Left lung (tissue), 4 donors: ENCODE measurements at regions not wholly inside any gene's neighbourhood (a gene's known extent, or its start where the extent isn't known, plus 50 kb on each side); places are given as distances from the start of the nearest gene placed in this dataset.

Experiments
- ATAC-seq: fragments of 200-7000 bp; cut with Tn5 transposase; one replicate; pipeline ENCODE4 v1.9.1; 2020; ENCODE audit warnings: moderate library complexity
- DNase-seq, 4 donors: peaks; one replicate each; pipeline ENCODE4 v3.0.0-alpha.2; 2013 to 2020
- H3K27ac ChIP-seq, 2 donors: fragments of 200-600 bp; sonication (generic) in 1 of 2; one replicate each; pipeline versions ENCODE4 v1.5.0 to v1.8.0; 2020 to 2021
- H3K27me3 ChIP-seq, 2 donors: fragments of 200-600 bp; sonication (generic) in 1 of 2; one replicate each; pipeline versions ENCODE4 v1.5.0 to v1.8.0; 2020 to 2021
- H3K36me3 ChIP-seq, 2 donors: fragments of 200-600 bp; sonication (generic) in 1 of 2; one replicate each; pipeline versions ENCODE4 v1.5.0 to v1.8.0; 2020 to 2021
- H3K4me1 ChIP-seq, 2 donors: fragments of 200-600 bp; one replicate each; pipeline ENCODE4 v1.8.0; 2021
- H3K4me3 ChIP-seq, 2 donors: fragments of 200-600 bp; sonication (generic) in 1 of 2; one replicate each; pipeline versions ENCODE4 v1.5.0 to v1.8.0; 2020 to 2021; ENCODE audit warnings: mild to moderate bottlenecking in 1 of 2
- H3K9me3 ChIP-seq, 2 donors: fragments of 200-600 bp; sonication (generic) in 1 of 2; one replicate each; pipeline versions ENCODE4 v1.5.0 to v1.8.0; 2020 to 2021
- intact Hi-C, 2 donors: fragments of 100-400 bp; cut with DNase I; formaldehyde crosslinking; loops; one replicate each; pipeline versions ENCODE4 v1.11.2 to v1.14.2; 2022
- TF ChIP-seq, protein P1 (sequence below), 2 donors: fragments of 200-600 bp; sonication (generic) in 1 of 2; IDR thresholded peaks; one replicate each; pipeline versions ENCODE4 v1.5.0 to v1.8.0; 2021; ENCODE audit warnings: antibody characterized with exemption in 2 of 2
- donor health status: DM: no; HTN: yes; CAD: no.
- donor health status: DM: no; HTN: no; CAD: no.

DNA sequence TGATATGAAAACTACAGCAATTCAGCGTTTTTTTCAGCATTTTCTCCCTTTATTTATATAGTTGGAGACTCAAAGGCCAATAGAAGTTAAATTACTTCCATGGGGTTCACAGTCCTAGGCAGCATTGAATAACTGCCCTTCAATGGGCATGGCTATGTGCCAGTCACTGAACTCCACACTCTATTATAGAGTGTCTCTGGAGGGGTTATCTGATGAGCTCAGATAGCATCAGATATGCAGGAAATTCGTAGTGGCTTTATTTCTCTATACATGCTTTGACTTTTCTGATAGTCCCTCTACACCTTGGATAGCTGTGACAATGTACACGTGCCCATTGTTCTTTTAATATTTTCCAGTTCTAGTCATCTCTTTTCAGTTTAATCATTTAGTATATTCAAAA, 396.9 kb upstream of the CBLB start:
- ATAC-seq, result no peak
- no peaks in the 10 kb centered on the region for H3K9me3 ChIP-seq
- no peak overlapping the region for H3K27ac ChIP-seq
- no peak overlapping the region for H3K4me3 ChIP-seq
- H3K4me1 ChIP-seq, result no peaks in the 10 kb centered on the region
- H3K36me3 ChIP-seq, result no peaks in the 10 kb centered on the region
- intact Hi-C loops, result no loop called here
- DNase-seq, result no peak
- TF ChIP-seq, protein P1, sequence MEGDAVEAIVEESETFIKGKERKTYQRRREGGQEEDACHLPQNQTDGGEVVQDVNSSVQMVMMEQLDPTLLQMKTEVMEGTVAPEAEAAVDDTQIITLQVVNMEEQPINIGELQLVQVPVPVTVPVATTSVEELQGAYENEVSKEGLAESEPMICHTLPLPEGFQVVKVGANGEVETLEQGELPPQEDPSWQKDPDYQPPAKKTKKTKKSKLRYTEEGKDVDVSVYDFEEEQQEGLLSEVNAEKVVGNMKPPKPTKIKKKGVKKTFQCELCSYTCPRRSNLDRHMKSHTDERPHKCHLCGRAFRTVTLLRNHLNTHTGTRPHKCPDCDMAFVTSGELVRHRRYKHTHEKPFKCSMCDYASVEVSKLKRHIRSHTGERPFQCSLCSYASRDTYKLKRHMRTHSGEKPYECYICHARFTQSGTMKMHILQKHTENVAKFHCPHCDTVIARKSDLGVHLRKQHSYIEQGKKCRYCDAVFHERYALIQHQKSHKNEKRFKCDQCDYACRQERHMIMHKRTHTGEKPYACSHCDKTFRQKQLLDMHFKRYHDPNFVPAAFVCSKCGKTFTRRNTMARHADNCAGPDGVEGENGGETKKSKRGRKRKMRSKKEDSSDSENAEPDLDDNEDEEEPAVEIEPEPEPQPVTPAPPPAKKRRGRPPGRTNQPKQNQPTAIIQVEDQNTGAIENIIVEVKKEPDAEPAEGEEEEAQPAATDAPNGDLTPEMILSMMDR (IDR thresholded peaks at IDR 0.05), result no peak
- H3K27me3 ChIP-seq, result no peaks in the 10 kb centered on the region

DNA sequence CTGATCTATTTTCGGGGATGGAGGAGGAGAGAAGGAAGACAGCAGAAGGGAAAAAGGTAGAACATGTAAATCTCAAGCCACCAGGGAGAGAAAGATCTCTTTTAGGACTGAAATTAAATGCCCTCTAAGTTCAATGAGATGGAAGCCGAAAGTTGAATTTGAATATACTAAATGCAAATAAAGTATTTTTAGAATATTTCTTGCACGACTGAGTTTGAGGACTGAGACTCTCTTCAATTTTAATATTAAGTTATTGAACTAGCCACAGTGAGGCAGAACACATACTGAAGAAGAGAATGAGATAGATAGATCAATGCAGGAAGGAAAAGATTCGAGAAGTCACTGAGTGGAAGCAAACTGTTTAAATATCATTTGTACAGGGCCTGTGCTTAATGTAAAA, 399.9 kb upstream of the CBLB start:
- intact Hi-C loops, result no loop called here
- ATAC-seq, result no peak
- Histone ChIP-seq H3K27me3 (no peaks in the 10 kb centered on the region), H3K4me1 (no peaks in the 10 kb centered on the region), H3K4me3 (no peak overlapping the region), H3K36me3 (no peaks in the 10 kb centered on the region), H3K27ac (no peak overlapping the region), H3K9me3 (no peaks in the 10 kb centered on the region)
- DNase-seq, result no peak
- TF ChIP-seq, protein P1 (IDR thresholded peaks at IDR 0.05), result no peak

DNA sequence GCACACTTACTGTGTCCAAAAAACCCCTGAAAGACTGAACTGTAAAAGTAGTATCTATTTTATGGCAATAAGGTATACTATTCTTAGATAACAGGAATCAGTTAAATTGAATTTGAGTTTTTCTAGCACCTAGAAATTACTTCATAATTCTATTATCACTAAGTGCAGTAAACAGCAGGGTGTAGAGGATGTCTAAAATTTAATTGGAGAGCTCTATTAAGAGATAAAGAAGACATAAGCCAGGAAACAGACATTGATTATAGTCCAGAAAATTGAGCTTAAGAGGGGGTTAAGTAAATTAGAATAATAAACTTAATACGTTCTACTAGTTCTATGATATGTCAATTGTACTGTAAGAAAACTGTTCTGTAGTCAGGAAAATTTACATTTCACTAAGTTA, 403.5 kb upstream of the CBLB start:
- H3K36me3 ChIP-seq, result no peaks in the 10 kb centered on the region
- H3K27me3 ChIP-seq, result no peaks in the 10 kb centered on the region
- intact Hi-C loops, result no loop called here

DNA sequence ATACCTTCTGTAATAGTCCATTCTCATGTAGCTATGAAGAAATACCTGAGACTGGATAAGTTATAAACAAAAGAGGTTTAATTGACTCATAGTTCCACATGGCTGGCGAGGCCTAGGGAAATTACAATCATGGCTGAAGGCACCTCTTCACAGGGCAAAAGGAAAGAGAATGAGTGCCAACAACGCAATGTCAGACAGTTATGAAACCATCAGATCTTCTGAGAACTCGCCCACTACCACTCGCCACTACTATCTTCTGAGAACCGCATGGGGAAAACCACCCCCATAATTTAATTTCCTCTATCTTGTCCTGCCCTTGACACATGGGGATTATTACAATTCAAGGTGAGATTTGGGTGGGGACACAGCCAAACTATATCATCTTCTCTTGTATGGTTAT, 406.8 kb upstream of the CBLB start:
- TF ChIP-seq, protein P1 (IDR thresholded peaks at IDR 0.05), result no peak
- ATAC-seq (no peak), DNase-seq (no peak)
- Histone ChIP-seq H3K4me1 (no peaks in the 10 kb centered on the region), H3K36me3 (no peaks in the 10 kb centered on the region), H3K27ac (no peak overlapping the region), H3K27me3 (no peaks in the 10 kb centered on the region), H3K4me3 (no peak overlapping the region), H3K9me3 (peaks cover 0 to 7% of the 10 kb centered on the region in 2 donors)
- intact Hi-C loops, result no loop called here

More for the DNA sequence above, 403.5 kb upstream of the CBLB start:
- DNase-seq, result no peak
- ATAC-seq, result no peak
- TF ChIP-seq, protein P1 (IDR thresholded peaks at IDR 0.05), result no peak
- H3K4me3 ChIP-seq, result no peak overlapping the region
- H3K9me3 ChIP-seq, result peaks cover 0 to 7% of the 10 kb centered on the region in 2 donors
- no peaks in the 10 kb centered on the region for H3K4me1 ChIP-seq
- no peak overlapping the region for H3K27ac ChIP-seq

DNA sequence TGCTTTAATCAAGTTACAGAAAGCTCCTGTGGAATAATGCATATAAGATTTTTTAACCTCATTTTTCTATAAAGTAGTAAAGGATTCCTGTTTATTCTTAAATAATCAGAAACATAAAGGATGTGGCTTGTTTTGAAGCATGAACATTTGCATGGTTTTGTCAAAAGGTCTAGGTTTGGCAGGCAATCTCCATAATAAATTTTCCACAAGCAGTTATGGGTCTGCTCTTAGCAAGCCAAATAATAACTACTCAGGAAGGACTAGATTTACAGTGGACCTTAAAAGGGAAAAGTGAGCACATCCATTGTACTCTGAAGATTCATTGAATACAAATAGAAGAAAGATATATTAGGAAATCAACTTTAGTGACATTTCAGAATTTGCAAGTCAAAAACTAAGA, 407.3 kb upstream of the CBLB start:
- ATAC-seq, result no peak
- no peaks in the 10 kb centered on the region for H3K36me3 ChIP-seq
- no peaks in the 10 kb centered on the region for H3K4me1 ChIP-seq
- DNase-seq, result no peak
- no peak overlapping the region for H3K27ac ChIP-seq
- intact Hi-C loops, result no loop called here
- TF ChIP-seq, protein P1 (IDR thresholded peaks at IDR 0.05), result no peak
- no peak overlapping the region for H3K4me3 ChIP-seq
- peaks cover 0 to 7% of the 10 kb centered on the region in 2 donors for H3K9me3 ChIP-seq
- no peaks in the 10 kb centered on the region for H3K27me3 ChIP-seq
